H9 (cell line): ENCODE measurements at regions not wholly inside any gene's neighbourhood (a gene's known extent, or its start where the extent isn't known, plus 50 kb on each side); places are given as distances from the start of the nearest gene placed in this dataset.

Experiments
- DNase-seq: peaks from one replicate; pipeline ENCODE4 v3.0.0-alpha.2; 2017
- H2AFZ ChIP-seq: one replicate; pipeline ENCODE4 v1.6.1; 2013; ENCODE audit warnings: mild to moderate bottlenecking, low read length, control low read depth, moderate library complexity
- H2AK5ac ChIP-seq: 2 replicates; pipeline ENCODE4 v1.6.1; 2013; ENCODE audit warnings: low read length, control low read depth, mixed read lengths; ENCODE audit not compliant: insufficient read length
- H2BK120ac ChIP-seq: one replicate; pipeline ENCODE4 v1.6.1; 2013; ENCODE audit warnings: low read depth, mild to moderate bottlenecking, low read length, control low read depth, inconsistent platforms; ENCODE audit not compliant: poor library complexity, severe bottlenecking
- H2BK12ac ChIP-seq: 2 replicates; pipeline ENCODE4 v1.6.1; 2013; ENCODE audit warnings: low read length, control low read depth, mixed read lengths, low read depth; ENCODE audit not compliant: insufficient read length
- H2BK15ac ChIP-seq: 2 replicates; pipeline ENCODE4 v1.6.1; 2013; ENCODE audit warnings: low read depth, low read length, control low read depth
- H2BK20ac ChIP-seq: one replicate; pipeline ENCODE4 v1.6.1; 2013; ENCODE audit warnings: low read depth, mild to moderate bottlenecking, low read length, control low read depth, inconsistent platforms; ENCODE audit not compliant: poor library complexity, severe bottlenecking
- H2BK5ac ChIP-seq: 2 replicates; pipeline ENCODE4 v1.6.1; 2013; ENCODE audit warnings: low read length, control low read depth, mixed read lengths; ENCODE audit not compliant: insufficient read length
- H3K14ac ChIP-seq: 2 replicates; pipeline ENCODE4 v1.6.1; 2013; ENCODE audit warnings: low read length, control low read depth; ENCODE audit not compliant: insufficient read depth
- H3K18ac ChIP-seq: 2 replicates; pipeline ENCODE4 v1.6.1; 2013; ENCODE audit warnings: low read depth, mild to moderate bottlenecking, mixed read lengths, low read length, control low read depth; ENCODE audit not compliant: insufficient read length
- H3K23ac ChIP-seq: 2 replicates; pipeline ENCODE4 v1.6.1; 2013; ENCODE audit warnings: low read length, control low read depth, mixed read lengths, low read depth; ENCODE audit not compliant: insufficient read length
- H3K23me2 ChIP-seq: 2 replicates; pipeline ENCODE4 v1.6.1; 2013; ENCODE audit warnings: low read depth, mild to moderate bottlenecking, mixed read lengths, low read length, control low read depth; ENCODE audit not compliant: insufficient read length, poor library complexity, severe bottlenecking
- H3K27ac ChIP-seq: 2 replicates; pipeline ENCODE4 v1.5.1; 2013; ENCODE audit warnings: low read length, control low read depth, mixed read lengths, low read depth; ENCODE audit not compliant: insufficient read length
- H3K27me3 ChIP-seq: 2 replicates; pipeline ENCODE4 v1.6.1; 2013; ENCODE audit warnings: low read length, control low read depth, inconsistent platforms; ENCODE audit not compliant: insufficient read depth
- H3K4ac ChIP-seq: 2 replicates; pipeline ENCODE4 v1.6.1; 2013; ENCODE audit warnings: low read depth, mild to moderate bottlenecking, control low read depth, inconsistent platforms, low read length, moderate library complexity
- H3K4me1 ChIP-seq: 2 replicates; pipeline ENCODE4 v1.6.1; 2013; ENCODE audit warnings: low read length, control low read depth, inconsistent platforms; ENCODE audit not compliant: insufficient read depth
- H3K4me2 ChIP-seq: 2 replicates; pipeline ENCODE4 v1.6.1; 2013; ENCODE audit warnings: low read length, control low read depth, mixed read lengths; ENCODE audit not compliant: insufficient read length, insufficient read depth
- H3K56ac ChIP-seq: 2 replicates; pipeline ENCODE4 v1.6.1; 2013; ENCODE audit warnings: low read depth, mild to moderate bottlenecking, mixed read lengths, low read length, control low read depth; ENCODE audit not compliant: insufficient read length
- H3K79me1 ChIP-seq: 2 replicates; pipeline ENCODE4 v1.6.1; 2013; ENCODE audit warnings: low read depth, mild to moderate bottlenecking, moderate library complexity, low read length, control low read depth, inconsistent platforms; ENCODE audit not compliant: insufficient read depth, poor library complexity, severe bottlenecking
- H3K79me2 ChIP-seq: 2 replicates; pipeline ENCODE4 v1.6.1; 2013; ENCODE audit warnings: low read length, control low read depth, inconsistent platforms; ENCODE audit not compliant: insufficient read depth
- H3K9ac ChIP-seq: 2 replicates; pipeline ENCODE4 v1.6.1; 2013; ENCODE audit warnings: low read length, control low read depth, mixed read lengths; ENCODE audit not compliant: insufficient read length; ENCODE audit errors: extremely low read depth
- H3K9me3 ChIP-seq: one replicate; pipeline ENCODE4 v1.6.1; 2013; ENCODE audit warnings: low read depth, low read length, inconsistent platforms; ENCODE audit not compliant: control insufficient read depth
- H3T11ph ChIP-seq: one replicate; pipeline ENCODE4 v1.6.1; 2013; ENCODE audit warnings: mild to moderate bottlenecking, low read length, control low read depth, inconsistent platforms
- H4K20me1 ChIP-seq: one replicate; pipeline ENCODE4 v1.6.1; 2013; ENCODE audit not compliant: control insufficient read depth, insufficient read length, insufficient read depth
- H4K5ac ChIP-seq: 2 replicates; pipeline ENCODE4 v1.6.1; 2013; ENCODE audit warnings: low read depth, mild to moderate bottlenecking, mixed read lengths, low read length, control low read depth; ENCODE audit not compliant: insufficient read length
- H4K8ac ChIP-seq: replicated peaks from 2 replicates; pipeline ENCODE4 v1.6.1; 2013; ENCODE audit warnings: low read length, control low read depth, mixed read lengths, low read depth; ENCODE audit not compliant: insufficient read length
- H4K91ac ChIP-seq: 2 replicates; pipeline ENCODE4 v1.6.1; 2013; ENCODE audit warnings: low read depth, mild to moderate bottlenecking, moderate library complexity, mixed read lengths, low read length, control low read depth; ENCODE audit not compliant: insufficient read length
- H3K27ac Mint-ChIP-seq, 3 experiments: 2 replicates in 2 of 3; 3 replicates in 1 of 3; pipeline ENCODE4 v1.8.0; 2020 to 2021; ENCODE audit warnings: mixed read lengths in 3 of 3, mild to moderate bottlenecking in 1 of 3, moderate library complexity in 1 of 3
- H3K27me3 Mint-ChIP-seq: 2 replicates; pipeline ENCODE4 v1.8.0; 2021; ENCODE audit warnings: low read depth, mild to moderate bottlenecking, moderate library complexity, mixed read lengths
- H3K36me3 Mint-ChIP-seq, 3 experiments: 2 replicates in 2 of 3; 3 replicates in 1 of 3; pipeline ENCODE4 v1.8.0; 2020 to 2021; ENCODE audit warnings: low read depth in 3 of 3, mixed read lengths in 3 of 3; ENCODE audit not compliant: insufficient read depth in 1 of 3
- H3K4me1 Mint-ChIP-seq, 2 experiments: 2 replicates each; pipeline ENCODE4 v1.8.0; 2020; ENCODE audit warnings: mixed read lengths in 2 of 2
- H3K4me3 Mint-ChIP-seq, 2 experiments: 2 replicates in 1 of 2; 3 replicates in 1 of 2; pipeline ENCODE4 v1.8.0; 2020 to 2021; ENCODE audit warnings: mild to moderate bottlenecking in 2 of 2, mixed read lengths in 2 of 2, moderate library complexity in 1 of 2
- H3K9me3 Mint-ChIP-seq, 2 experiments: 2 replicates in 1 of 2; 3 replicates in 1 of 2; pipeline ENCODE4 v1.8.0; 2020; ENCODE audit warnings: mild to moderate bottlenecking in 2 of 2, mixed read lengths in 2 of 2, moderate library complexity in 1 of 2
- CTCF ChIP-seq: fragments of 200-600 bp; sonication (generic); conservative IDR thresholded peaks from 3 replicates; pipeline ENCODE4 v1.8.0; 2021; ENCODE audit warnings: antibody characterized with exemption, mild to moderate bottlenecking
- WGBS: extraction: QIAGEN DNeasy Blood & Tissue Kit; methylation state at CpG from one replicate; pipeline ENCODE4 v1.1.7; 2013; ENCODE audit warnings: missing lambda C conversion rate, low lambda C conversion rate, mixed read lengths; ENCODE audit not compliant: insufficient read length; ENCODE audit errors: extremely low coverage; 5-methylcytosine and 5-hydroxymethylcytosine counted together

DNA sequence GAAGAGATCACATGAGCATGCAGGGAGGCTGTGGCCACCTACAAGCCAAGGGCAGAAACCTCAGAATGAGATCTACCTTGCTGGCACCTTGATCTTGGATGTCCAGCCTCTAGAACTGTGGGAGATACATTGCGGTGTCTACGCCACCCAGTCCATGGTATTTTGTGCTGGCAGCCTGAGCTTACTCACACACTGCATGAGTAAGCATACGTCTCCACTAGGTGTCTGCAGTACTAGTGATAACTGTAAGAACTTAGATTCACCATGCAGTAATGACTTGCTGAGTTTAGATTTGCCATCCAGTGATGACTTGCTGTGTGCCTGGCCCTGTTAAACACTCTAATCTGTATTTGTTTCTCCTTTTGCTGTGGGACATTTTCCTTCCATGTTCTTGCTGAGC, 417.7 kb downstream of the GADD45G start:
- H3K9me3 ChIP-seq = no peaks in the 10 kb centered on the region
- Mint-ChIP-seq H3K4me1 (peaks cover 23 to 24% of the 10 kb centered on the region in 2 experiments), H3K27ac (no peak overlapping the region), H3K36me3 (no peaks in the 10 kb centered on the region; a peak in 1 of 7 replicates), H3K27me3 (peaks cover 10% of the 10 kb centered on the region), H3K4me3 (no peak overlapping the region), H3K9me3 (no peaks in the 10 kb centered on the region; a peak in 2 of 5 replicates)
- no peak overlapping the region for H3K9ac ChIP-seq
- no peak overlapping the region for H3K27ac ChIP-seq
- no peak overlapping the region for H3K23ac ChIP-seq
- H3K27me3 ChIP-seq = no peaks in the 10 kb centered on the region
- H3K4ac ChIP-seq = no peak overlapping the region
- H2BK5ac ChIP-seq = no peak overlapping the region
- no peak for TF ChIP-seq CTCF
- no CpG with 5 or more reads among the region's 3 CpGs for WGBS
- H2BK20ac ChIP-seq = no peak overlapping the region
- H3K23me2 ChIP-seq = no peaks in the 10 kb centered on the region
- H3K18ac ChIP-seq = no peak overlapping the region
- no peak overlapping the region for H4K91ac ChIP-seq
- no peak overlapping the region for H2AFZ ChIP-seq
- no peak overlapping the region for H2BK15ac ChIP-seq
- H3K79me1 ChIP-seq = no peaks in the 10 kb centered on the region
- no peaks in the 10 kb centered on the region for H3K79me2 ChIP-seq
- no peak overlapping the region for H2BK12ac ChIP-seq
- no peak overlapping the region for H3K14ac ChIP-seq
- H2BK120ac ChIP-seq = no peak overlapping the region
- H4K5ac ChIP-seq = no peak overlapping the region
- no peak overlapping the region for H2AK5ac ChIP-seq
- no peaks in the 10 kb centered on the region for H4K20me1 ChIP-seq
- no peak overlapping the region for H4K8ac ChIP-seq
- no peak for DNase-seq
- H3K4me2 ChIP-seq = no peak overlapping the region
- no peak overlapping the region for H3K56ac ChIP-seq
- peaks cover 10% of the 10 kb centered on the region for H3K4me1 ChIP-seq
- H3T11ph ChIP-seq = no peak overlapping the region
